MM.1S (cell line): ENCODE measurements at regions not wholly inside any gene's neighbourhood (a gene's known extent, or its start where the extent isn't known, plus 50 kb on each side); places are given as distances from the start of the nearest gene placed in this dataset.

Experiments
- CTCF ChIP-seq: fragments of 300-600 bp; sonication (generic); IDR thresholded peaks from 2 replicates; pipeline ENCODE4 v1.5.1; 2016; ENCODE audit warnings: antibody characterized with exemption, low read length, mixed read lengths
- EZH2 ChIP-seq: fragments of 300-600 bp; sonication (generic); optimal IDR thresholded peaks from 2 replicates; pipeline ENCODE3; 2017; ENCODE audit warnings: low read depth, mild to moderate bottlenecking, antibody characterized with exemption, low read length, mixed read lengths

DNA sequence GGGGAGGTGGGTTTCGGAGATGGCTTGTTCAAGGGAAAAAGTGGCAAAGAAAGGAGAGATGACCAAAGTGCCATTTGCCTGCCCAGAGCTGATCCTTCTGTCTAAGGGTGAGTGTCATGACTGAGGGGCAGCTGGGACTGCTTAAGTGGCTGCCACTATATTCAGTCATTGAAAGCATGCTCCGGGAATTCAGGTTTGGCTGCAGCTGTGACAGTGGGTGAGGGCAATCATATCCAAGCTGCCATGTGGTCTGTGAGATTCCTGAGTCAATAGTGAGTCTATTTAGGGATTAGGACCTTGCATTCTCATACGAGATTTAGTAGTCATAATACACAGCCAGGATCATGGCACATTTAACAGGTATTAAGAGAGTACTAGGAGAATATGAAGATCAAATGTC lies 138.8 kb upstream of the BANK1 start:
- no peak for TF ChIP-seq EZH2
- no peak for TF ChIP-seq CTCF
